H1 (cell line): ENCODE measurements at regions not wholly inside any gene's neighbourhood (a gene's known extent, or its start where the extent isn't known, plus 50 kb on each side); places are given as distances from the start of the nearest gene placed in this dataset.
"Not testable (repeated sequence)": the region's sequence is repeated elsewhere in the genome, so short reads cannot be mapped to it uniquely, and the experiment has no call there.

Experiments
- CTCF ChIA-PET: fragments of 300-600 bp; sonication (Branson Sonifier 250); formaldehyde crosslinking; loops from one replicate; lab custom pipeline; 2021; ENCODE audit not compliant: partially characterized antibody; lab: Charles Lee
- POLR2A ChIA-PET: fragments of 300-600 bp; sonication (Branson Sonifier 250); formaldehyde crosslinking; loops from one replicate; lab custom pipeline; 2021; ENCODE audit warnings: inconsistent platforms; ENCODE audit not compliant: partially characterized antibody; lab: Charles Lee
- DNase-seq, 2 experiments: peaks; one replicate each; pipeline versions ENCODE4 v3.0.0 to v3.0.0-alpha.2; 2010 to 2022; ENCODE audit warnings: low spot score in 2 of 2, low read depth in 1 of 2, mixed read lengths in 1 of 2
- FAIRE-seq: peaks from 2 replicates; lab custom pipeline; 2011; peaks lifted over from hg19 to GRCh38; lab: Jason Lieb, UNC
- H2AFZ ChIP-seq: 2 replicates; pipeline ENCODE4 v1.8.1; 2012; ENCODE audit warnings: low read length, inconsistent platforms
- H2AK5ac ChIP-seq: 2 replicates; pipeline ENCODE4 v1.6.1; 2013; ENCODE audit warnings: low read depth, low read length
- H2BK120ac ChIP-seq: replicated peaks from 2 replicates; pipeline ENCODE3; 2013; ENCODE audit warnings: low read depth, low read length, inconsistent platforms
- H2BK12ac ChIP-seq: 2 replicates; pipeline ENCODE4 v1.6.1; 2013; ENCODE audit warnings: low read depth, low read length
- H2BK15ac ChIP-seq: 2 replicates; pipeline ENCODE4 v1.6.1; 2013; ENCODE audit warnings: low read length
- H2BK20ac ChIP-seq: 2 replicates; pipeline ENCODE4 v1.6.1; 2013; ENCODE audit warnings: low read length
- H2BK5ac ChIP-seq: 2 replicates; pipeline ENCODE4 v1.6.1; 2013; ENCODE audit warnings: low read depth, low read length
- H3K14ac ChIP-seq: 2 replicates; pipeline ENCODE4 v1.6.1; 2013; ENCODE audit warnings: inconsistent platforms; ENCODE audit not compliant: insufficient read length
- H3K18ac ChIP-seq: 2 replicates; pipeline ENCODE4 v1.6.1; 2013; ENCODE audit warnings: low read length; ENCODE audit errors: extremely low read depth
- H3K23ac ChIP-seq: 2 replicates; pipeline ENCODE4 v1.6.1; 2013; ENCODE audit warnings: inconsistent platforms; ENCODE audit not compliant: insufficient read length
- H3K23me2 ChIP-seq: 2 replicates; pipeline ENCODE4 v1.6.1; 2013; ENCODE audit warnings: low read depth, low read length
- H3K27ac ChIP-seq: 2 replicates; pipeline ENCODE4 v1.6.1; 2011; ENCODE audit warnings: low read depth, low read length, inconsistent platforms
- H3K27me3 ChIP-seq, 4 experiments: replicated peaks in 1 of 4; 1 replicate in 1 of 4; 2 replicates in 3 of 4; pipeline versions ENCODE4 v1.6.1 to v1.8.1; 2011 to 2013; ENCODE audit warnings: low read length in 3 of 4, mild to moderate bottlenecking in 3 of 4, inconsistent platforms in 2 of 4, mixed read lengths in 2 of 4, moderate library complexity in 1 of 4; ENCODE audit not compliant: control insufficient read depth in 3 of 4, insufficient read depth in 3 of 4; ENCODE audit errors: extremely low read depth in 1 of 4
- H3K36me3 ChIP-seq, 4 experiments: 2 replicates each; pipeline versions ENCODE4 v1.6.1 to v1.8.1; 2011 to 2013; ENCODE audit warnings: mild to moderate bottlenecking in 4 of 4, low read length in 3 of 4, moderate library complexity in 2 of 4, control low read depth in 1 of 4, inconsistent platforms in 1 of 4; ENCODE audit not compliant: insufficient read depth in 4 of 4, control insufficient read depth in 2 of 4
- H3K4ac ChIP-seq: replicated peaks from 2 replicates; pipeline ENCODE3; 2013; ENCODE audit warnings: low read length, low read depth, mixed read lengths, inconsistent platforms; ENCODE audit not compliant: insufficient read length
- H3K4me1 ChIP-seq, 4 experiments: replicated peaks in 1 of 4; 1 replicate in 1 of 4; 2 replicates in 3 of 4; pipeline versions ENCODE4 v1.6.1 to v1.8.1; 2011 to 2013; ENCODE audit warnings: low read length in 3 of 4, inconsistent platforms in 2 of 4, mixed read lengths in 1 of 4; ENCODE audit not compliant: insufficient read depth in 4 of 4, control insufficient read depth in 3 of 4
- H3K4me2 ChIP-seq, 2 experiments: 2 replicates each; pipeline versions ENCODE4 v1.6.1 to v1.8.1; 2011 to 2013; ENCODE audit warnings: low read depth in 2 of 2, low read length in 2 of 2, control low read depth in 1 of 2, inconsistent platforms in 1 of 2, mild to moderate bottlenecking in 1 of 2; ENCODE audit not compliant: insufficient read depth in 1 of 2
- H3K4me3 ChIP-seq, 4 experiments: fragments of 200-600, 300-600 bp in 1 of 4; sonication (generic), shearing (Covaris generic), sonication (Bioruptor Twin) in 1 of 4; 2 replicates each; pipeline versions ENCODE4 v1.5.1 to v1.8.1; 2011 to 2016; ENCODE audit warnings: low read length in 4 of 4, low read depth in 3 of 4, control low read depth in 2 of 4, inconsistent platforms in 2 of 4, mild to moderate bottlenecking in 2 of 4, mixed read lengths in 1 of 4, moderate library complexity in 1 of 4; ENCODE audit not compliant: insufficient read depth in 2 of 4; ENCODE audit errors: extremely low read depth in 1 of 4
- H3K56ac ChIP-seq: replicated peaks from 2 replicates; pipeline ENCODE3; 2013; ENCODE audit warnings: low read depth, mild to moderate bottlenecking, mixed read lengths, low read length, inconsistent platforms; ENCODE audit not compliant: insufficient read length
- H3K79me1 ChIP-seq: 2 replicates; pipeline ENCODE4 v1.6.1; 2013; ENCODE audit warnings: low read depth, low read length, control low read depth
- H3K79me2 ChIP-seq, 2 experiments: 2 replicates each; pipeline versions ENCODE4 v1.6.1 to v1.8.1; 2012 to 2013; ENCODE audit warnings: low read length in 2 of 2, mild to moderate bottlenecking in 2 of 2, inconsistent platforms in 1 of 2; ENCODE audit not compliant: insufficient read depth in 2 of 2, control insufficient read depth in 1 of 2
- H3K9ac ChIP-seq, 4 experiments: replicated peaks in 1 of 4; 1 replicate in 1 of 4; 2 replicates in 3 of 4; pipeline versions ENCODE4 v1.6.1 to v1.8.1; 2011 to 2013; ENCODE audit warnings: low read depth in 3 of 4, low read length in 3 of 4, control low read depth in 2 of 4, mild to moderate bottlenecking in 2 of 4, moderate library complexity in 2 of 4, inconsistent platforms in 1 of 4; ENCODE audit errors: extremely low read depth in 1 of 4
- H3K9me3 ChIP-seq, 2 experiments: 2 replicates each; pipeline versions ENCODE4 v1.6.1 to v1.8.1; 2012 to 2013; ENCODE audit warnings: mild to moderate bottlenecking in 2 of 2, moderate library complexity in 2 of 2, control low read depth in 1 of 2, inconsistent platforms in 1 of 2, low read depth in 1 of 2, low read length in 1 of 2, mixed read lengths in 1 of 2; ENCODE audit not compliant: insufficient read depth in 2 of 2
- H4K20me1 ChIP-seq, 2 experiments: replicated peaks in 1 of 2; 2 replicates each; pipeline versions ENCODE3 to v1.8.1; 2011 to 2013; ENCODE audit warnings: inconsistent platforms in 2 of 2, low read length in 2 of 2, mild to moderate bottlenecking in 1 of 2; ENCODE audit not compliant: insufficient read depth in 2 of 2, control insufficient read depth in 1 of 2
- H4K5ac ChIP-seq: 2 replicates; pipeline ENCODE4 v1.6.1; 2013; ENCODE audit warnings: low read length, low read depth, mixed read lengths, inconsistent platforms; ENCODE audit not compliant: insufficient read length
- H4K8ac ChIP-seq: 2 replicates; pipeline ENCODE4 v1.8.0; 2013; ENCODE audit warnings: mild to moderate bottlenecking, moderate library complexity, low read length, inconsistent platforms; ENCODE audit not compliant: insufficient read depth; ENCODE audit errors: extremely low read depth
- H4K91ac ChIP-seq: replicated peaks from 2 replicates; pipeline ENCODE3; 2013; ENCODE audit warnings: low read length, mixed read lengths, inconsistent platforms; ENCODE audit not compliant: insufficient read length
- WGBS, 2 experiments: shearing (Covaris generic) in 1 of 2; methylation state at CpG; one replicate each; pipeline versions ENCODE4 v1.1.6 to v1.1.7; 2013 to 2015; ENCODE audit warnings: low lambda C conversion rate in 2 of 2, mixed read lengths in 2 of 2, inconsistent platforms in 1 of 2, low coverage in 1 of 2, missing lambda C conversion rate in 1 of 2; ENCODE audit not compliant: insufficient replicate concordance in 2 of 2, insufficient coverage in 1 of 2, insufficient read length in 1 of 2; ENCODE audit errors: extremely low coverage in 1 of 2, missing lambda C conversion rate in 1 of 2; 5-methylcytosine and 5-hydroxymethylcytosine counted together

- H3K4me3 ChIP-seq, H3K23ac ChIP-seq, H3K23me2 ChIP-seq, H2AFZ ChIP-seq, H4K8ac ChIP-seq, H3K27ac ChIP-seq, H3K36me3 ChIP-seq, H3K79me2 ChIP-seq, H2BK15ac ChIP-seq, H4K5ac ChIP-seq, H2BK120ac ChIP-seq, H4K20me1 ChIP-seq, H2AK5ac ChIP-seq, H3K18ac ChIP-seq, H3K14ac ChIP-seq, H3K4ac ChIP-seq, H3K9ac ChIP-seq, H3K9me3 ChIP-seq, H2BK12ac ChIP-seq, H3K79me1 ChIP-seq, CTCF ChIA-PET, H3K4me1 ChIP-seq, FAIRE-seq, H3K27me3 ChIP-seq, H4K91ac ChIP-seq, H3K4me2 ChIP-seq, H3K56ac ChIP-seq, POLR2A ChIA-PET, H2BK20ac ChIP-seq, DNase-seq, H2BK5ac ChIP-seq: not testable (repeated sequence)
- 92% methylated on average over 2 of the region's 12 CpGs; no CpG with 5 or more reads in 1 of the 2 experiments for WGBS, 2 experiments
Observed at GRCh38 chr2:87325042-87325910, 303.6 kb upstream of the PLGLB1 start.

- not testable (repeated sequence) for H2BK12ac ChIP-seq, H3K23me2 ChIP-seq, H3K4me2 ChIP-seq
Observed at GRCh38 chr2:87325911-87326294, 304.3 kb upstream of the PLGLB1 start.

More at GRCh38 chr2:87325911-87326294, 304.3 kb upstream of the PLGLB1 start:
- H3K14ac ChIP-seq, H4K91ac ChIP-seq, H3K27me3 ChIP-seq, H4K20me1 ChIP-seq, H4K8ac ChIP-seq, H3K9ac ChIP-seq, H3K27ac ChIP-seq, H3K56ac ChIP-seq, H3K4ac ChIP-seq, DNase-seq, H3K4me1 ChIP-seq, H3K79me1 ChIP-seq, H2BK5ac ChIP-seq, FAIRE-seq, H3K9me3 ChIP-seq, H3K4me3 ChIP-seq, H3K79me2 ChIP-seq, H2AFZ ChIP-seq, H3K23ac ChIP-seq, H2AK5ac ChIP-seq, H3K36me3 ChIP-seq, CTCF ChIA-PET, H4K5ac ChIP-seq, POLR2A ChIA-PET, H2BK120ac ChIP-seq, H2BK20ac ChIP-seq, H3K18ac ChIP-seq, H2BK15ac ChIP-seq: not testable (repeated sequence)
- WGBS, 2 experiments: 78% methylated on average over 2 of the region's 2 CpGs; no CpG with 5 or more reads in 1 of the 2 experiments
